ENCODE measurements at regions not wholly inside any gene's neighbourhood (a gene's known extent, or its start where the extent isn't known, plus 50 kb on each side); places are given as distances from the start of the nearest gene placed in this dataset.

DNA sequence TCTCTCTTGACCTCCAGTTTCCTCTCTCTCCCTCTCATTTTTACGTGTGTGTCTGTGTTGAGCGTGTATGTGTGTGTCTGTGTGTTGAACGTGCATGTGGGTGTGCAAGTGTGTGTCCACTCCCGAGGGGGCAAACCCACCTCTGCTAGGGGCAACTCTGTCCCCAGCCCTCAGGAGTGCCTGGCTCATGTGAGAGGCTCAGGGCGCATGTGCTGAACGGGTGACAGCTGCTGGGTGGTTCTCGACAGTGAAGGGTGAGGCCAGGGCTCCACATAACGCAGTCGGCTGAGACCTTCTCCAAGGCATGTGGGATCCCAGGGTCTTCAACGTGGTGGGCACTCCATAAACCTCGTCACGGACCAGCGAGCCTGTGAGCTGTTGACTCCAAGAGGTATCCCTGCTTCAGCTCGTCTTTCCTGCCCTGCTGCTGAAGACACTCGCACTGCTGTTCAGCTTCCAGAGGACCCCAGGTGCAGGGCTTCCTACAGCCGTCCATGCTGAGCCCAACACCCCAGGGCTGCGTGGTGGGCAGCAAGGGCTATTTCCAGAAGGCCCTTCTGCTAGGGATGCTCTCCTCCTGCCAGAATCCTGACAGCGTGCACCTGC is 361.6 kb upstream of the SHH start:
- no peak for DNase-seq

GRCh38 chr7:156173346-156173745 is 361.1 kb upstream of the SHH start:
- no peak for DNase-seq

DNA sequence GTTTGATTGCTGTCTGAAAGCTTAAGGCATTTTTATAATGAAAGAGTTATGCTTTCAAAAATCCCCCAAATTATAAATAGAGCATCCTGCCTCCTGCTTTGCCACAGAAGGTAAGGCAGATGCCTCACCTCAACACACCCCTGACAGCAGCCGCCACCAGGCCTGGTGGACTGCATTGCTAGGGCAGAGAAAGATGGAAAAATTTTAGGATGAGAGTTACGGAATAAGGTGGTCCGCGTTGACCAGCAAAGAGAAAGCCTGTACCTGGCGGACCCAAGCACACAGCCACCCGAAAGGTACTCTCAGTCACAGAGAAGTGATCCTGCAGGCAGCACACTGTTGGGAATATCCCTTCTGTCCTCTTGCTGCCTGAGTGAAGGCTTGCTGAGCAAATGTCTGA is 360.4 kb upstream of the SHH start:
- no peak for DNase-seq

- no peak for DNase-seq
These were observed 357.5 kb upstream of the SHH start for GRCh38 chr7:156169474-156170370.

DNA sequence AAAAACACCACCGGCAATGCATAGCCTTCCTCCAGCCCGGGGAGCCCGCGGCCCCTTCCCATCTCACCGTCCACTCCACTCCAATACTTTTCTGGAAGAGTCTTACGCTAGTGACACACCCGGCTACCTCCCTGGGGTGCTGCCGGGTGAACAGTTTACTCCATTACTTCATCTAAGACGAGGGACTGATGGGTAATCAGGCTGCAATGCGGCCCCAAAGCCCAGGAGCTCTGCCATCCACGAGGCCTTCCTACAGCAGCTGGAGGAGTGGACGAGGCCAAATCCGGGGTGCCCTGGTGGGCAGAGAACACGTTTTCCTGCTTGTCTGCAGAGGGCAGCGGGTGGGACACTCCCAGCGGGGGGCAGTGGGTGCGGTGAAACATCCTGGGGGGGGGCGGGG is 356.2 kb upstream of the SHH start:
- no peak for DNase-seq

DNA sequence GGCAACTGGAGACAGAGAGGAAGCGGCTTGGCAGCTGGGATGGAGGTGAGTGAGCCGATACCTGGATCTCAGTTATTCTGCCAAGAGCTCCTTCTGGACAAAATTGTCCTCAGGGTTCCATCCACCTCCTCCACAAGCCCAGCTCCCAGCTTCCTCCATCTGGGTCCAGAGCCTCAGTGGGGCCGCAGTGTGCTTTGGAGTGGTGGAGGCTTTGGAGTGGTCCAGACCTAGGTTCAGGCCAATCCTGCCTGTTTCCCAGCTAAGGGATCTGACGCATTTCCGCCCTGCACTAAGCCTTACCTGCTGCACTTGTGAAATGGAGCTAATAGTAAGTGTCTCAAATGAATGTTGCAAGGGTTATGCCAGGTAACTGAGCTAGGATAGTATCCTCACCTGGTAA is 355.7 kb upstream of the SHH start:
- no peak for DNase-seq

DNA sequence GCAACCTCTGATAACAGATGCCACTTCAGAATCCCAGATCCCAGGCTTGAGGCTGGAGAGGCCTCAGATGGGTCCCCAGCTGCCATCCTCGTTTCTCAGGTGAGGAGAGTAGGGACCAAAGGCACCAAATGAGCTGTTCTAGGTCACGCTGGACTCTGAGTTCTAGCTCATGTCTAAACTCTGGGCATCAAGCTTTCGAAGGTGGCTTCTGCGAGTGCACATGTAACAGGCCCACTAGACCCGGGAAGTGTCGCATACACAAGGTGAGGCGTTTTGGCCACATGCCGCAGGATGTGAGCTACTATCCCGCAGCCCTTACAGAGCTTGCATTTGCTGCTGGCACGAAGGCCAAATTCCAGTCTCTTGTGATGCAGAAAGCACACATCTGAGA is 355.1 kb upstream of the SHH start:
- DNase-seq, result no peak

- DNase-seq, result no peak
These were observed 354.6 kb upstream of the SHH start for GRCh38 chr7:156166692-156167416.

DNA sequence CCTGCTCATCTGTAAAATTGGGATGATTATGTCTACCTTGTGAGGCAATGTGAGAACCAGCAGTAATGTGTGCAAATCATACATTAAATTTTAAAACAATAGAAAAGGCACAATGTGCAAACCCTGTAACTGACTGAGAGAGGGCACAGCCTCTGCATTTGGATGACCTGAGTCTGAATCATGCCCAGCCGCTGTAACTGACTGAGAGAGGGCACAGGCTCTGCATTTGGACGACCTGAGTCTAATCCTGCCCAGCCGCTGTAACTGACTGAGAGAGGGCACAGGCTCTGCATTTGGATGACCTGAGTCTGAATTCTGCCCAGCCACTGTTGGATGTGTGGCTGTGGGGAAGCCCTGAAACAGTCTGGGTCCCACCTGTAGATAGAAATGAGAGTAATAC is 351.5 kb upstream of the SHH start:
- DNase-seq, result no peak

GRCh38 chr7:156162451-156162850 is 350.2 kb upstream of the SHH start:
- DNase-seq, result no peak

DNA sequence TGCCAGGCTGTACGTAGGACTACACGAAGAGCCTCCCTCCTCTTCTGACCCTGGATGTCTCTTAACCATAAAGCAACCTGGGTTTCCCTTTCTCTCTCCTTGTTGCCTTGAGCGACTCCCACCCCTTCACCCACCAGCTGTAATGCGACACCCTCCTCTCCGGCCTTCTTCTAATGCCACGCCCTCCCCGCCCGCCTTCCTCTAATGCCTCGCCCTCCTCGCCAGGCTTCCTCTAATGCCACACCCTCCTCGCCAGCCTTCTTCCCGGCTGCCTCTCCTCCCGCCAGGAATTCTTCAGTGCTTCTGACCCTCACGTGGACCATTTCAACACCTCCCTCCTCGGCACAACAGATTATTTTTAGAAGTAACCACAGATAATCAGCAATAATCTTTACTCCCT is 348.5 kb upstream of the SHH start:
- no peak for DNase-seq

DNA sequence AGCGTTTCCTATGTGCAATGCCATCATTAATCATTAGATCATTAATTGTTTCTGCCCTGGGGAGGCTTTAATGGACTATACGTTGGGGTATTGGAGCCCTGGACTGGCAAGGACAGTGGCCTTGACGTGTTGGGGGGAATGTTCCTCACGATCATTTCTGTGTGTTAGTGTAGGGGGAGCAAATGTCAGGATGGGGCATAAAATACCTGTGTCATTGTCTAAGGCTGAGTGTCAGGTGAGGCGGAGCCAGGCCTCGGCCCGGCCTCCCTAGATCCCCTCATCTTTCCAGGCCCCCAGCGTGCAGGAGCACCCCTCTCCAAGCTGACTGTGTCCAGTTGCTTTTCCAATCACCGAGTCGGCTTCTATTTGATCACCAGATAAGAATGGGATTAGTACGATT is 346.4 kb upstream of the SHH start:
- DNase-seq, result no peak

GRCh38 chr7:156158213-156158612 is 345.9 kb upstream of the SHH start:
- DNase-seq, result no peak

DNA sequence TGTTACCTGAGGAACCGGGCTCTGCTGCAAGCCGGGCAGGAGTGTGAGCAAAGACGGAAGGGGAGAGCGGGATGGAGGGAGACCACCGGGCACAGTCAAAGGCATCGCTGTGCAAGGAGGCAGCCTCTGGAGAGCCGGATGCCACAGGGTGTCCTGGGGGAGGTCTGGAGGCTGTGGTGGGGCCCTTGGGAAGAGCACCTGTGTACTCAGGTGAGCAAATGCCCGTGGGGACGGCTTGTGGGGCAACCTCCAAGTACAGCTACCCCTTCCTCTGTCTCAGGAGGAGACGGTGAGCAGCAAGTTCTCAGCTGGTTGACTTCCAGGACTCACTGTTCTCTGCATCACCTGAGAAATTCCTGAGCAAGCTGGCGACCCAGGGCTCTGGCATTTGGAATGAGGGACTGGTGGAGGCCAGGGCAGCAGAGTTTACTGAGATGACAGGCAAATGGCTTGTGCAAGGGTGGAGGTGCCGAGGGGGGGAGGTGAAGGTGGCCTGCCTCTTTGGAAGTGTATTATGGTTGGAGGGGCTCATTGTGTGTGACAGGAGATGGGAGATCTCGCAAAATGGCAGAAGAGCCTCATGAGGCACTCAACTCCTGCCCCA is 345.2 kb upstream of the SHH start:
- no peak for DNase-seq

- no peak for DNase-seq
These were observed 344.6 kb upstream of the SHH start for GRCh38 chr7:156156734-156157408.

DNA sequence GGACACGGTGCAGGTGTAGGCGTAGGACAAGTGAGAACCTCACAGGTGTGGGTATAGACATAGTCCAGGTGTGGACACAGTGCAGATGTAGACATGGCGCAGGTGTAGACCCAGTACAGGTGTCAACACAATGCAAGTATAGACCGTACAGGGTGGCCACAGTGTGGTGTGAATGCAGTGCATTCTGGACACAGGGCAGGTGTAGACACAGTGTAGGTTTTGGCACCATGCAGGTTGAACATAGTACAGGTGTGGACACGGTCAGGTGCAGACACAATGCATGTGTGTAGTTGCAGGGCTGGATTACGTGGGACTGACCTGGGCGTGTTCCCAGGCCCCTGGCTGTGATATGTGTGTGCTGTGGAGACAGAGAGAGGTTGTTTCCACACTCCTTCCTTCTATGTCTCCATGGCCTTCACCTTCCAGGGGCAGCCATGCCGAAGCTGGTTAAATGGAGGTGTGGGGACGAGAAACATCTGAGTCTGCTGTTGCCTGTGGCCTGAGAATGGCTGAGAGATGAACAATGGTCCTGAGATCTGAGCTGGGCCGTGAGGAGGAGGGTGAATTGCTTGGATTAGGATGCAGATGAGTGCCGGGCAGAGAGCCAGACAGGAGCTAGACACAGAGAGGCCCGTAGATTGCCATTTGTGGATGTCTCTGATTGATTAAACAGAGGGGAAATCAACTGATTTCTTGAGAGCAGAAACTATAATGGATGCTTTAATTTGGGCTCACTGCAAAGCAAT is 343.9 kb upstream of the SHH start:
- no peak for DNase-seq

GRCh38 chr7:156153590-156153989 is 341.3 kb upstream of the SHH start:
- no peak for DNase-seq

- no peak for DNase-seq
These were observed 340.1 kb upstream of the SHH start for GRCh38 chr7:156152390-156152789.

- DNase-seq, result no peak
These were observed 339.4 kb upstream of the SHH start for GRCh38 chr7:156151658-156152057.

DNA sequence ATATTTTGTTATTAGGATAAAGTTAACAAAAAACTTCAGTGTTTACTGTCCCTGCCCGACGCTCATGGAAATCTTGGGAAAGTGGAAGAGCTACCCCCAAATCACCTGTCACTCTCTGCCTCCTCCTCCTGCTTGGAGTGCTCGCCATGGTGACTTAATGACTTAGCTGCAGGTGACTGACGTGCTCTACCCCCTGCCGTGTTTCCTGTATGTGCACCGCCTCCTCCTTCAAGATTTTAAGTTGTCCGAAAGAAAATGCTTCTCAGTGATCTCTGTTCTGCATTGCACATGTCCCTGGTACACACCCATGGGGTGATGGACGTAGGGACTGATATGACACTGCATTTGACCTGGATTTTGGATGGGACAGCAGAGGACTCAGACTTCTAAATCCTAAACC is 338.8 kb upstream of the SHH start:
- no peak for DNase-seq

DNA sequence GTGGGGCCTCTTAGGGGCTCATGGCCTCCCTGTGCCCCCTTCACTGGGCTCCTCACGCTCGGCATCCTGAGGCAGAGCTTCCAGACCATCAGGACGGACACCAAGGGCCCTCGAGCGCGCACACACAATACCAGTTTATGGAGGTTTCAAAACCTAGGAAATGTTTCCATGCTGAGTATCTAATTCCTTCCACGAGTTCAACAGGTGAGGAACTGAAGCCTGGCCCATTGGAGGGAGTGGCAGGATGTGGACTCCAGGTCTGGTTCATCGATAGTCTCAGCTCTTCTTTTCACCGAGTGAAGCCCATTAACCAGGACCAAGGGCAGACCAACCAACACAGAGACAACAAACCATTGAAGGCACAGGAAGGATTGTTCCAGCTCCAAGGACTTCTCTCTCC is 336.7 kb upstream of the SHH start:
- DNase-seq, result no peak

DNA sequence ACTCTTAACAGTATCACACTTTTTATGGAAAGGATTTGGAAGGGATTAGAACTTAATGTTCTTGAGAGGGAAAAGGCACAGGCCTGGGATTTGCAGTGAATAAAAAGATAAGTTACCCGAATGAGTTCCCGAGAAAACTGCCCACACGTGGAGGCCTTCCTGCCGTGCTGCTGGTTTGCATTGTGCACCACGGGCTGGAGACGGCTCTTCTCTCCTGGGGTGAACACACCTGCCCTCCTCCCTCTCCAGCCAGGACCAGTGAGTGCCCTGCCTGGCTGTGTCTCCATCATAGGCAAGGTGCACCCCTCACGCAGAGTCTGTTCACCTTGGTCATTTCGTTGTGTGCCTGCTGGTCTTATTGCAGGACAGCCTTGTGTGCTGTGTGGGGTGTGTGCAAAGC is 336.3 kb upstream of the SHH start:
- DNase-seq, result no peak

Data from NCI-H524 treated with DMSO at 0.1 percent for 48 hours (cell line).